HG03571 (cell line): ENCODE measurements at regions not wholly inside any gene's neighbourhood (a gene's known extent, or its start where the extent isn't known, plus 50 kb on each side); places are given as distances from the start of the nearest gene placed in this dataset.
"Not testable (repeated sequence)": the region's sequence is repeated elsewhere in the genome, so short reads cannot be mapped to it uniquely, and the experiment has no call there.

Experiments used
- ATAC-seq: cut with Tn5 transposase; IDR thresholded peaks from one replicate; pipeline ENCODE4 v1.9.1; 2021; ENCODE audit not compliant: unreplicated experiment

DNA sequence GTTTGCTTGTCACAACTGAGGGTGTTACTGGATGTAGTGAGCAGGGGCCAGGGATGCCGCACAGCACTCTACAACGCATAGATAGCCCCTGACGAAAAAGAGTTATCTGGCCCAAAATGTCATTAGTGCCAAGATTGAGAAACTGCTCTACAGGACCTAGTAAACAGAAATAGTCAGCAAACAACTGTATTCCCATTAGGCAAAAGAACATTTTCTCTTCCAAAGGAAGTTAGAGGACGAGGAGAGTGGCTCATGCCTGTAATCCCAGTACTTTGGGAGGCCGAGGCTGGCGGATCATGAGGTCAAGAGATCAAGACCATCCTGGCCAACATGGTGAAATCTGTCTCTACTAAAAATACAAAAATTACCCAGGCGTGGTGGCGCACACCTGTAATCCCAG, 189.1 kb downstream of the DUSP10 start:
- not testable (repeated sequence) for ATAC-seq

DNA sequence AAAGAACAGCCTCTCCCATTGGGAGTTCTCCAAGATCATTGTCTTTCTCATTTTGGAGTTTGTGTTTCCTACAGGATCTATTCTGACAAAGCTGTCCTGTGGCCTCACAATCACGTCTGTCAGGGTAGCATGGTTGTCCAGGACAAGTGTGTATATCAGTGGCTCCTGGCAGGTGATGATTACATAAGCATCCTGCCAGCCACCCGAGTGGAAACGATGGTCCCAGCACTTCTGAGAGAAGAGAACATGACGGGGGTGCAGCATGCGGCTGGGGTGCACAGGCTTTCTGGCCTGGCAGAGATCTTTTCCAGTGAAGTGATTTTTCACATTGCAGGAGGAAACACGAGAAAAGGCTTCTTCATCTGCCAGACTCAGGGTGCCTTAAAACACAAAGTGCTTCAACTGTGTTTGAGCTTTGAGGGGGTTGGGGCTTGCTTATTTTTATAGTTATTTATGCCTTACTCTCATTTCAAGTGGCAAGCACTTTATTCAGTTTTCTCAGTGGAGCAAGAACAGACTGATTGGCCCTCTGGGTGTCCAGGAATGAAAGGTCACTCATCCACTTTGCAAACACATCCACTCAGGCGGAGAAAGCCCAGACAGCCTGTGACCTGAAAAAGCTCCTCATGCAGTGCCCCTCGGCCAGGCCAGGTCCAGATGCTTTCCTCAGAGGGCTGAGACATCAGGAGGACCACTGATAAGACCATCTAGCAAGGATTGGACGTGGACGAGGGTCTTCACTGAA, 186.0 kb downstream of the DUSP10 start:
- no peak for ATAC-seq

DNA sequence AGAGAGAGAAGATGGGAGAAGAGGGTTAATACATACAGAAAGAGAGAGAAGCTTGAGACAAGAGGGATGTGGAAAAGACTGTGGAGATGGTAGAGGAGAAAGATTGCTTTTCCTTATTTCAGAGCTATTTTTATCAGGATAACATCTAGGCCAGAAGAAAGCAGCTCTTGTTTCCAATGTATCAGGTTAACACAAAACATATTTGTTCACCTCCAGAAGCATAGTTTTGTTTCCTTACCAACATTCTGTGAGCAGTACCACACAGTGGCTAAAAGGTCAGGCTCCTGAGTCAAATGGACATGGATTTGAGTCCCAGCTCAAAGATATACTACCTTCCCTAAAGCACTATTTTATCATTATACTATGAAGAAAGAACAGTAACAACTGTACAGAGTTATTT, 185.5 kb downstream of the DUSP10 start:
- ATAC-seq = no peak

DNA sequence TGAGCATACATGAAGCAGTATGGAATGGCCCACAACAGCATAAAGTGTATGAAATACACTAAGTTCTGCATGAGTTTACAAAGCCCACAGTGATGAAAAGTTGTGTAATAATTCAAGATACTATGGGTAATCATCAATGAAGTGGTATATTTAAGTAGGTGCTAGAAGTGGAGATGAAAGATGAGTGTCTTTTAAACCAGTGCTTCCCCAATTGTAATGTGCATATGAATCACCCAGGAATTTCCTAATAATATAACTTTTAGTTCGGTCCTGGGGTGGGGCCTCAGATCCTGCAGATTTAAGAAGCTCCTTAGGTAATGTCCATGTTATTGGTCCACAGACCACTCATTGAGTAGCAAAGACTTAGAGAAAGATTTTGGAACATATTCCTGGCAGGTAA, 184.9 kb downstream of the DUSP10 start:
- ATAC-seq = no peak

DNA sequence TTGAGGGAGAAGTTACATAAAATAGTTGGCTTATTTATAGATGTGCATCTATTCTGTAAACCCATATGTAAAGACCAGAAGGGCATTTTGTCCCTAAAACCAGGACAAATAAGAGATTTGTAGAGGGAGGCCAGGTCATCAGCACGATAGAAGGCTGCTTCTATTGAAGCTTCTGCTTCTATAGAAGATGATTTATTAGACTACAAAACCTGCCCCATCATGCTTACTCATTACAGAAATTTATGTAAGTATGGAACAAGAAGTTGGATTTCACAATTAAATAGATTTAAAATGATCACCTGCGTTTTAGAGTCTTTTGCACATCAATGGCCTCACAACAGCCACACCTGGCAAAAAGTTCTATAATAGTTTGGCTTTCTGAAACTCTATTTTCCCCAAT, 183.5 kb downstream of the DUSP10 start:
- no peak for ATAC-seq

- no peak for ATAC-seq
Measured at GRCh38 chr1:221559911-221560310, 182.0 kb downstream of the DUSP10 start.

DNA sequence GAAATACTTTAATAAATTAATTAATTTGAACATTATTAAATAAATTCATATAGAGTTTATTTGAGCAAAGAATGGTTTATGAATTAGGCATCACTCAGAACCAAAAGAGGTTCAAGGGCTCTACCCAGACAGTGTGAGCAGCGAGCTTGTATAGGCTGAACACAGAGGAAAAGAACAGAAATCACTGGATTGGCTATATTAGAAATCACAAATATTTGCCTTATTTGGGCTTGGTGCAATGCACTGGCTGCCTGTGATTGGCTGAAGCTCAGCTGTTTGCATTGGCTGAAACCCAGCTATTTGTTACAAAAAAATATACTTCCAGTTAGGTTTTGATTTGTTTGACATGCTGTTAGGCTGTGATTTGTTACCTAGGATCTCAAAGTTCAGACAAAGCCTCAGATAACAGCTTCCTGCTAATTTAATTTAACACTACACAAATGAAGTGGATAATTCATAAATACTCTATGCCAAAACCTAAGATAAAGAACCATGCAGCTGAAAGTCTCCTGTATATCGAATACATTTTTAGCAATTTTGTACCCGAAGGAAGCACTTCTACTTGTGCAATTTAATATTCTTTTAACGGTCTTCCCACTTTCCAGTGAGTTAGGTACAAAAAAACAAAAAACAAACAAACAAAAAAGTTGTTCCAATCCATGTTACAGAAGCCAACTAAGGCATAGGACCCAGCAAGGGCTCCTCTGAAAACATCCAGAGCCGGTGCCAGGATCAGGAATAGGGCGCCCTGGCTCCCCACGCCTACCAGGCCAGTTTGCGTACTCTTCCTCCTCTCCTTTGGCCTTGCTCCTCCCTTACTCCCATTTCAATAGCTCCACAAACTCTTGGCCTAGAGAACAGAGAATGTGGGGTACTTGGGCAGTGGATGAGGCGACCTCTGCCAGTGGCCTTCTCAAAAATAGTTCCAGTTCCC, 179.1 kb downstream of the DUSP10 start:
- ATAC-seq = no peak

GRCh38 chr1:221563476-221563921, 178.4 kb downstream of the DUSP10 start:
- no peak for ATAC-seq

GRCh38 chr1:221564891-221565290, 177.0 kb downstream of the DUSP10 start:
- ATAC-seq = no peak

GRCh38 chr1:221565711-221566110, 176.2 kb downstream of the DUSP10 start:
- no peak for ATAC-seq

DNA sequence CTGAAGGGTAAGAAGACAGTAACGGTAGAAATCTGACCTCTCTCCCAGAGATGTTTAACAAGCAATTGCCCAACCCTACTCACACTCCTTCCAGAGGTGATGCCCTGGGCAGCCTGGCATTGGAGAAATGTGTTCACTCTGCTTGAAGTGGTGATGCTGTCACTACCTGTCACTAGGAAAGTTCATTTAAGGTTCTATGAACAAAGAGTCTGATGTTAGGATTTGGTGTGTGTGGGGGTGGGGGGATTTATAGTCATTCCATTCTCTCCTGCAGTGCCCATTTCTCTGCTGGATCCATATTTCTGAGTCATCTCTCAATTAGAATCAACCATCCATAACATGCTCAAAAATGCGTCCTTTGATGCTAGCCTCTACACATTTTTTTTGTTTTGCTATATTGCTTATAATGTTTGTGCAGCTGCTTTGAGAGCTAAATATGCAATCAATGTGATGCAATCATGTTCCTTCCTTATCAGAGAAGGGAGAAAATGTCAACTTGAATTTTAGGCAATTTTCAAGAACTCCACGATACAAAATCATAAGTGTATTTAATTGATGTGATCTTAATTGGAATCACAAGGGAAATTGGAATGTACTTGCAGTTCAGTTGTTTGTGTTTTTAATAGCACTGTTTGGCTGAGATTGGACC, 173.9 kb downstream of the DUSP10 start:
- no peak for ATAC-seq

DNA sequence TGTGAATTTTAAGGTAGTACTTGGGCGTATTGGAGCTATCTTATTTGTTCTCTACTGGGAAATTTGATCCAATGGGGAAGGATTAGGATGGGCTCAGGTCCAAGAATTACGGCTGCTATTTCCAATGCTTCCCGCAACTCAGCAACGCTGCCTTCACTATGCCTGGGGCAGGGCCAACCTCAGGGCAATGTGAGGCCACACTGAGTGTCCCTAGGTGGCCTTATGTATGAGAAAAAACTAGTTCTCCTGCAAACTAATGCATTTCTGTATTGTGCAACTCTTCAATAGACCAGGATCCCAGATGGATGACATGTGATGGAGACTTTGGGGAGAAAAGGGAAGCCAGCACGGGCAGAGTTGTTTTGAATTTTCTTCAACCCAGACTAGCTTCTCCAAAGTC, 168.1 kb downstream of the DUSP10 start:
- ATAC-seq = no peak

- ATAC-seq = no peak
Measured at GRCh38 chr1:221574529-221574928, 167.4 kb downstream of the DUSP10 start.

GRCh38 chr1:221575605-221576004, 166.3 kb downstream of the DUSP10 start:
- ATAC-seq = no peak

- no peak for ATAC-seq
Measured at GRCh38 chr1:221576268-221576667, 165.6 kb downstream of the DUSP10 start.

DNA sequence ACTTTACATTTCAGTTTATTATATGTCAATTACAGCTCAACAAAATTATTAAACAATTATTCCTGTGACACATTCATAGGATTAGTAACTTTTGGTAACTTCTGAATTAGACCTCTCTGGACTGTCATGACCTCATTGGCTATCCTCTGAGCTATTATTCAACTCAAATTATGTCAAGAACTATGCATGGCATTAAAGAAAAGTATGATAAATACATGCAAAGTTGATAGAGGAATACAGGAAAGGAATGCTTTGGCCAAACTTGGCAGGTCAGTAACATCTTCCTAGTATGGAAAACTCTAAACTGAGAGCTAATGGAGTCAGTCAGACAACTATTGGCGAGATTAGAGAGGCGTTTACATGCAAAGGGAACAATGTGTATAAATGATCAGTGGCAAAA, 158.4 kb downstream of the DUSP10 start:
- ATAC-seq = no peak

DNA sequence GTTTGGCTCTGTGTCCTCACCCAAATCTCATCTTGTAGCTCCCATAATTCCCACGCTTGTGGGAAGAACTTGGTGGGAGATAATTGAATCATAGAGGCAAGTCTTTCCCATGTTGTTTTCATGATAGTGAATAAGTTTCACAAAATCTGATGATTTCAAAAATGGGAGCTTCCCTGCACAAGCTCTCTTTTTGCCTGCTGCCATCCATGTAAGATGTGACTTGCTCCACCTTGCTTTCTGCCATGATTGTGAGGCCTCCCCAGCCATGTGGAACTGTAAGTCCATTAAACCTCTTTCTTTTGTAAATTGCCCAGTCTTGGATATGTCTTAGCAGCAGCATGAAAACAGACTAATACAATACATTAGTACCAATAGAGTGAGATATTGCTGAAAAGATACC, 154.9 kb downstream of the DUSP10 start:
- ATAC-seq = not testable (repeated sequence)

DNA sequence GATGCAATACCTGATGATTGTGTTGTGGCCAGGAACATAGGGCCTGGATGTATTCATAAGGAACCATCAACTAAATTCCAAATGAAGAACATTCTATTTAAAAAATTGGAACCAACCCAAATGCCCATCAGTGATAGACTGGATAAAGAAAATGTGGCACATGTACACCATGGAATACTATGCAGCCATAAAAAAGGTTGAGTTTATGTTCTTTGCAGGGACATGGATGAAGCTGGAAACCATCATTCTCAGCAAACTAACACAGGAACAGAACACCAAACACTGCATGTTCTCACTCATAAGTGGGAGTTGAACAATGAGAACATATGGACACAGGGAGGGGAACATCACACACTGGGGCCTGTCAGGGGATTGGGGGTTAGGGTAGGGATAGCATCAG, 150.6 kb downstream of the DUSP10 start:
- ATAC-seq = not testable (repeated sequence)

GRCh38 chr1:221594576-221594975, 147.3 kb downstream of the DUSP10 start:
- ATAC-seq = no peak

DNA sequence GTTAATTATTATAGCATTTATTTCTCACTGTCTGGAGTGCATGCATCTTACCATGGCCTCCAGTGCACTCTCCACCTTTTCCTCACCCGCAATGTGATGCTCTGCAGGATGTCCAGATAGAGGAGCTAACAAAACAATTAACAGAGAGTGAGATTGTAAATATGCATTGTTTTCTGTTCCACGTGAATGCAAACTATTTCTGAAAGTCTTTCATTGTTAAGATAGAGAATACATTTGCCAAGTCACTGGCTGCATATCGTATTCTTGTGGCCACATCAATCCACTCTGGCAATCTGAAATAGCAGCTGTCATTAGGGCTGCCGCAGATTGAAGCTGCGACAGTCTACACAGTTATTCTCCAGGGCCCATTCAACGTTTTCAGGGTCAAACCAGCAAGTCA, 143.8 kb downstream of the DUSP10 start:
- ATAC-seq = no peak

DNA sequence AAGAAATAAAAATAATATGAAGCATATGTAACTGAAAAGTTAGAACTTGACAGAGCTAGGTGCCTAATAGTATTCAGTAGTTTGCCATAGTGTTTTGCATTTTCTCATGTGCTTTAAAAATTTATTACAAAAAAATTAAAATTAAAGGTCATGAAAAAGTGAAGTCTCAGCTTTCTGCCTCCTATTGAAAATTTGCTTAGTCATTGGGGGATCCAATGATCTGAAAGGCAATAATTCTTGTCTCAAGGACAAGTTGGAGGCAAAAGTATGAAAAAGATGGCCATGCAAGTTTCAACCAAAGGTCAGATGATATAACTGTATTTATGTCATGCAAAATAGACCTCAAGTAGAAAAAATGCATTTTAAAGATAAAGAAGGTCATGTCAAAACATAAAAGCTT, 140.7 kb downstream of the DUSP10 start:
- ATAC-seq = no peak

DNA sequence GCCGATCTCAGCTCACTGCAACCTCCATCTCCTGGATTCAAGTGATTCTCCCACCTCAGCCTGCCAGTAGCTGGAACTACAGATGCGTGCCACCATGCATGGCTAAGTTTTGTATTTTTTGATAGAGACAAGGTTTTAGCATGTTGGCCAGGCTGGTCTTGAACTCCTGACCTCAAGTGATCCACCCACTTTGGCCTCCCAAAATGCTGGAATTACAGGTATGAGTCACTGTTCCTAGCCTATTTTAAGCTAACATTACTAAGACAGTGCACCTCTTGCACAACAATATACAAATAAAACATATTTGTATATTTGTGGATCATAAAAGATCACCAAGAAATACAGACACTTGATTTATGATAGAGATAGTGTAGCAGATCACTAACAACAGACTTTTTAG, 139.1 kb downstream of the DUSP10 start:
- ATAC-seq = no peak
